Naive thymus-derived CD8-positive, alpha-beta T cell (primary cell): ENCODE measurements at regions not wholly inside any gene's neighbourhood (a gene's known extent, or its start where the extent isn't known, plus 50 kb on each side); places are given as distances from the start of the nearest gene placed in this dataset.

Source experiments
- ATAC-seq, 2 donors: fragments of 150-1000 bp; cut with Tn5 transposase in 1 of 2; sonication (Bioruptor Pico), chemical (Tn5 transposase) in 1 of 2; 1 replicate in 1 of 2; 2 replicates in 1 of 2; pipeline ENCODE4 v1.10.0; 2021; ENCODE audit warnings: mild to moderate bottlenecking in 2 of 2, moderate library complexity in 2 of 2
- POLR2A ChIA-PET: fragments of 350-600 bp; sonication (Branson Sonifier 250); formaldehyde crosslinking; loops from one replicate; lab custom pipeline; 2021; ENCODE audit warnings: antibody characterized with exemption; lab: Charles Lee
- DNase-seq, 10 donors: peaks; one replicate each; pipeline versions ENCODE4 v3.0.0 to v3.0.0-alpha.2; 2020 to 2022
- H3K27ac Mint-ChIP-seq, 10 donors: one replicate each; pipeline ENCODE4 v1.8.0; 2020 to 2022; ENCODE audit warnings: mild to moderate bottlenecking in 10 of 10, mixed read lengths in 10 of 10, moderate library complexity in 4 of 10, inconsistent platforms in 1 of 10
- H3K27me3 Mint-ChIP-seq, 5 donors: one replicate each; pipeline ENCODE4 v1.8.0; 2021 to 2022; ENCODE audit warnings: mixed read lengths in 5 of 5
- H3K36me3 Mint-ChIP-seq, 3 donors: one replicate each; pipeline ENCODE4 v1.8.0; 2020 to 2022; ENCODE audit warnings: mixed read lengths in 3 of 3, mild to moderate bottlenecking in 2 of 3, inconsistent platforms in 1 of 3
- H3K4me1 Mint-ChIP-seq, 4 donors: one replicate each; pipeline ENCODE4 v1.8.0; 2021 to 2022; ENCODE audit warnings: mixed read lengths in 4 of 4
- H3K4me3 Mint-ChIP-seq, 10 donors: one replicate each; pipeline ENCODE4 v1.8.0; 2020 to 2022; ENCODE audit warnings: mild to moderate bottlenecking in 10 of 10, mixed read lengths in 10 of 10, moderate library complexity in 6 of 10, inconsistent platforms in 1 of 10
- H3K9me3 Mint-ChIP-seq, 9 donors: one replicate each; pipeline ENCODE4 v1.8.0; 2020 to 2022; ENCODE audit warnings: mixed read lengths in 9 of 9, mild to moderate bottlenecking in 3 of 9, inconsistent platforms in 1 of 9, moderate library complexity in 1 of 9

DNA sequence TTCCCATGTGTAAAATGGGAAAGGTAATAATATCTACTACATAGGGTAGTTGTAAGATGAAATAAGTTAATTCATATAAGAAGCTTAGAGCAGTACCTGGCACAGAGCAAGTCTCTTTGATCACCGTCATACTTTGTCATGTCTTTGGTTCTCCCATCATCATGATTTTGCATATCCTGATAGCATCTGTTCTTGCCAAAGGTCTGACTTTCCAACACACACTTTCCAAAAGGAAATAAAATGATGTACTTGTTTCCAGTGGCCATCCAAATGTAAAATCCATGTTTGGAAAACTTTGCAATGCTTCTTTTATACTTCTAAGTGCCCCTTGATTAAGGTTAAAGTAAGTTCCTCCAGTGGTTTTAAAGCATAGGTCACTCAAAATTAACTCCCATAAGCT lies 266.9 kb upstream of the PTGER4 start:
- Mint-ChIP-seq H3K27ac (peak overlapping the region in 8 of 10 donors; percentile 57 to 100 (median 98)), H3K4me1 (peaks cover 14 to 51% (median 38%) of the 10 kb centered on the region in 4 donors), H3K9me3 (peaks cover 0 to 10% (median 0%) of the 10 kb centered on the region in 9 donors), H3K4me3 (no peak overlapping the region), H3K36me3 (peaks cover 0 to 7% (median 0%) of the 10 kb centered on the region in 3 donors), H3K27me3 (no peaks in the 10 kb centered on the region)
- ATAC-seq (no peak), DNase-seq (no peak)
- POLR2A ChIA-PET: interaction anchor here (0.9 to 1.2 kb wide), 2 partner anchors 267 to 269 kb away, joined by 3 read pairs; partner anchors contain the start of gene PTGER4

DNA sequence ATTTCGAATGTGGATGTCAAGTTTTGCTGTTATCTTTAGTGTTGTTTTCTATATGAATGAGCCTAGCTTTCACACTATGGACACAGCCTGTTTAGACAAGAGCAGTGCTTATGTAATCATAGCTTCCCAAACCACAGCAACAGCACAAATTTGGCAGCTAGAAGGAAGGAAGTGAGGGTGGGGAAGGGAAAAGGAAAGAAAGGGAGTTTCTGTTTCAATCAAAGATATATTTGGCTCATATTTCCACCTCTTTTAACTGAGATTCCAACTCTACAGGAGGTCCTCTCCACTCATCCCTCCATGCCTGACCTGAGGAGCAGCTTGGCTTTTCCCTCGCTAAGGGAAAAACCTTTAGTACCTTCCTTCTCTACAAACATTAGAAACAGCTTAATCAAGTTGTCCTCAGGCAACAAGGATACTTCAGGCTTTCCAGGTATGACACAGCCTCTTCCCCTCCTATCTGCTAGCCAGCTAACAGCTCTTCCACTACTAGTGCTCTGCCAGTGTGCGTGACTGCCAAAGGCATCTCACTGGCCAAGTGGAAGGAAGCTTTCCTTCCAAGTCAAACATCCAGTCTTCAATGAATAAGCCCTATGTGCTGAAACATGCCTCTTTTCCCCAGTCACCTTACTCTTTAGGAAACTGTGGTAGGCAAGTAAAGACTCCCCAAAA lies 268.6 kb upstream of the PTGER4 start:
- POLR2A ChIA-PET: interaction anchor here (1.0 to 11.1 kb wide), 12 partner anchors 9 to 424 kb away, joined by 3 to 96 read pairs (median 6); partner anchors contain the start of genes PTGER4 and RPL37
- DNase-seq: no peak

DNA sequence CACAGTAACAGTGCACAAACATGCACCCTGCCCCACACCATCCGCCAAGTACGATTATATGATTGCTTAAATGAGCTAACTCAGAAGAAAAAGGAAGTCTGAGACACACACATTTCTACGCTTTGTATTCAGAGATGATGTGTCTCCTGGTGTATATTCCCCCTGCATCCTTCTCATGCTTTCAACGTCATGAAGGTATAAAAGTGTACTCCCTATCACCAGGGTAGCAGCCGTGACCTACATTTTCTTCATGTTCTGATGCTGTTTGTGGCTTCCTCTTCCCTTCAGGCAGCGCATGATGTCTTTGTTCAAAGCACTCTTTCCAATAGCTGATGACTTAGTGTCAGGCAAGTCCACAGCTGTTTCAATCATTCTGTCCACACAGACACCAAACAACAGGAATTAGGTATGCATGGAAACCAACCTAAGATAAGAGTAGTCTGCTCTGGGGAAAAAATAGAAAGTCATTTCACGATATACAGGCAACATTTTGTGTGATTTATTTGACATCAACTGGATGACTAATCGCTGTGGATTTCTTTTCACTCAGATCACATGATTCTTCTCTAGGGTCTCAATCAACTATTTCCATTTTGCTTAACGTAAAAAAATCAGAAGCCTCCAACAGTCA lies 269.4 kb upstream of the PTGER4 start:
- Mint-ChIP-seq H3K27ac (peak overlapping the region; percentile 97 to 100 (median 99)), H3K36me3 (peaks cover 0 to 5% (median 4%) of the 10 kb centered on the region in 3 donors), H3K27me3 (no peaks in the 10 kb centered on the region), H3K4me1 (peaks cover 20 to 75% (median 62%) of the 10 kb centered on the region in 4 donors), H3K9me3 (peaks cover 0 to 19% (median 0%) of the 10 kb centered on the region in 9 donors), H3K4me3 (peak overlapping the region; percentile 59 to 84 (median 78))
- POLR2A ChIA-PET: interaction anchor here (1.0 to 11.1 kb wide), 13 partner anchors 9 to 424 kb away, joined by 3 to 96 read pairs (median 6); partner anchors contain the start of genes PTGER4 and RPL37
- ATAC-seq (peak; percentile 78 to 80), DNase-seq (peak; percentile 24 to 95 (median 83))

More for the DNA sequence above, 268.6 kb upstream of the PTGER4 start:
- H3K4me1 Mint-ChIP-seq: peaks cover 20 to 68% (median 54%) of the 10 kb centered on the region in 4 donors
- H3K27me3 Mint-ChIP-seq: no peaks in the 10 kb centered on the region
- H3K9me3 Mint-ChIP-seq: peaks cover 0 to 19% (median 0%) of the 10 kb centered on the region in 9 donors
- peaks cover 0 to 5% (median 4%) of the 10 kb centered on the region in 3 donors for H3K36me3 Mint-ChIP-seq
- H3K27ac Mint-ChIP-seq: peak overlapping the region; percentile 97 to 100 (median 99)
- peak overlapping the region; percentile 59 to 84 (median 78) for H3K4me3 Mint-ChIP-seq
- ATAC-seq: no peak

DNA sequence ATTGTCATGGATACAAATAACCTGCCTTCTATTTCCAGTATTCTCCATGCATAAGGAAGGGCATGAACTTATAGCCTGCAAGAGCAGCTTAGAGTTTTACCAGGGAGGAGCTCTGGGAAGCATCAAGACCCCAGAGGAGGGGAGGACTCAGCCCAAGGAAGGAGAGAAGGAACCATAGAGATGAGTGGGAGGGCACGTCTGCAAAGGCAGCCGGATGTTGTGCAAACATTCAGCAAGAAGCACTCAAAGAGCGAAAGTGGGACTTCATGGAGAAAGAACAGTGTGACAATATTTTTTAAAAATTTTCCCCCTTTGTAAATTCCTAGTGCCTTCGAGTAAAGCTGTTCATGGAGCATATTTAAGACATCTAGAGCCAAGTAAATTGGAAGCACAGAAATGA lies 270.1 kb upstream of the PTGER4 start:
- Mint-ChIP-seq H3K27me3 (no peaks in the 10 kb centered on the region), H3K9me3 (peaks cover 0 to 19% (median 0%) of the 10 kb centered on the region in 9 donors), H3K27ac (peak overlapping the region; percentile 97 to 100 (median 99)), H3K36me3 (peaks cover 0 to 5% (median 4%) of the 10 kb centered on the region in 3 donors), H3K4me1 (peaks cover 21 to 83% (median 68%) of the 10 kb centered on the region in 4 donors), H3K4me3 (peak overlapping the region; percentile 66 to 85 (median 78))
- POLR2A ChIA-PET: interaction anchor here (1.0 to 11.1 kb wide), 11 partner anchors 8 to 272 kb away, joined by 3 to 96 read pairs (median 7); partner anchors contain the start of gene PTGER4
- DNase-seq (peak in 8 of 10 donors; percentile 17 to 79 (median 66)), ATAC-seq (peak; percentile 18 to 28)

- no peaks in the 10 kb centered on the region for H3K27me3 Mint-ChIP-seq
- H3K27ac Mint-ChIP-seq: peak overlapping the region; percentile 97 to 100 (median 98)
- H3K9me3 Mint-ChIP-seq: peaks cover 0 to 28% (median 0%) of the 10 kb centered on the region in 9 donors
- H3K4me3 Mint-ChIP-seq: peak overlapping the region; percentile 34 to 74 (median 62)
- POLR2A ChIA-PET: interaction anchor here (0.5 to 11.1 kb wide), 5 partner anchors 32 to 280 kb away, joined by 3 to 96 read pairs (median 4); partner anchors contain the start of gene PTGER4
- DNase-seq: peak in 6 of 10 donors; percentile 19 to 72 (median 58)
- peak; percentile 4 to 6 for ATAC-seq
- peaks cover 0 to 5% (median 4%) of the 10 kb centered on the region in 3 donors for H3K36me3 Mint-ChIP-seq
- peaks cover 37 to 92% (median 89%) of the 10 kb centered on the region in 4 donors for H3K4me1 Mint-ChIP-seq
Observed at GRCh38 chr5:40406741-40407211, 272.9 kb upstream of the PTGER4 start.

- peak in 3 of 10 donors; percentile 10 to 53 (median 46) for DNase-seq
- Mint-ChIP-seq H3K4me1 (peaks cover 36 to 92% (median 89%) of the 10 kb centered on the region in 4 donors), H3K9me3 (peaks cover 0 to 22% (median 0%) of the 10 kb centered on the region in 9 donors), H3K27ac (peak overlapping the region; percentile 97 to 100 (median 98)), H3K27me3 (no peaks in the 10 kb centered on the region), H3K4me3 (peak overlapping the region; percentile 13 to 74 (median 62)), H3K36me3 (peaks cover 0 to 5% (median 4%) of the 10 kb centered on the region in 3 donors)
- POLR2A ChIA-PET: interaction anchor here (0.7 to 11.1 kb wide), 7 partner anchors 14 to 1227 kb away, joined by 3 to 96 read pairs (median 4); no protein-coding TSS in a partner anchor
- ATAC-seq: peak in 1 of 2 donors; percentile 2
Observed at GRCh38 chr5:40405996-40406740, 273.5 kb upstream of the PTGER4 start.

GRCh38 chr5:40405230-40405629 lies 274.5 kb upstream of the PTGER4 start:
- Mint-ChIP-seq H3K4me1 (peaks cover 36 to 85% (median 84%) of the 10 kb centered on the region in 4 donors), H3K27ac (peak overlapping the region; percentile 97 to 100 (median 98)), H3K27me3 (no peaks in the 10 kb centered on the region), H3K4me3 (peak overlapping the region in 4 of 10 donors; percentile 7 to 74 (median 31)), H3K9me3 (peaks cover 0 to 19% (median 0%) of the 10 kb centered on the region in 9 donors), H3K36me3 (peaks cover 0 to 5% (median 4%) of the 10 kb centered on the region in 3 donors)
- no peak for ATAC-seq
- no peak for DNase-seq
- POLR2A ChIA-PET: interaction anchor here (0.7 to 11.1 kb wide), 5 partner anchors 13 to 1226 kb away, joined by 3 to 96 read pairs (median 5); no protein-coding TSS in a partner anchor

- POLR2A ChIA-PET: interaction anchor here (1.9 to 11.1 kb wide), 2 partner anchors 20 to 34 kb away, joined by 5 to 96 read pairs; no protein-coding TSS in a partner anchor
- ATAC-seq: peak; percentile 52 to 61
- Mint-ChIP-seq H3K4me3 (peak overlapping the region; percentile 2 to 68 (median 44)), H3K36me3 (peaks cover 0 to 5% (median 4%) of the 10 kb centered on the region in 3 donors), H3K27ac (peak overlapping the region; percentile 97 to 100 (median 98)), H3K9me3 (peaks cover 0 to 19% (median 0%) of the 10 kb centered on the region in 9 donors), H3K27me3 (no peaks in the 10 kb centered on the region), H3K4me1 (peaks cover 35 to 81% (median 78%) of the 10 kb centered on the region in 4 donors)
- DNase-seq: peak in 5 of 10 donors; percentile 14 to 67 (median 56)
Observed at GRCh38 chr5:40404613-40405012, 275.1 kb upstream of the PTGER4 start.

- peaks cover 0 to 5% (median 3%) of the 10 kb centered on the region in 3 donors for H3K36me3 Mint-ChIP-seq
- H3K27me3 Mint-ChIP-seq: no peaks in the 10 kb centered on the region
- POLR2A ChIA-PET: interaction anchor here (1.3 to 11.1 kb wide), 3 partner anchors 8 to 36 kb away, joined by 4 to 96 read pairs (median 12); no protein-coding TSS in a partner anchor
- peak overlapping the region in 8 of 10 donors; percentile 24 to 83 (median 64) for H3K27ac Mint-ChIP-seq
- peaks cover 34 to 64% (median 61%) of the 10 kb centered on the region in 4 donors for H3K4me1 Mint-ChIP-seq
- DNase-seq (no peak), ATAC-seq (peak in 1 of 2 donors; percentile 16)
- peaks cover 0 to 16% (median 0%) of the 10 kb centered on the region in 9 donors for H3K9me3 Mint-ChIP-seq
- H3K4me3 Mint-ChIP-seq: peak overlapping the region in 2 of 10 donors; percentile 6 to 17
Observed at GRCh38 chr5:40402007-40402364, 277.7 kb upstream of the PTGER4 start.

DNA sequence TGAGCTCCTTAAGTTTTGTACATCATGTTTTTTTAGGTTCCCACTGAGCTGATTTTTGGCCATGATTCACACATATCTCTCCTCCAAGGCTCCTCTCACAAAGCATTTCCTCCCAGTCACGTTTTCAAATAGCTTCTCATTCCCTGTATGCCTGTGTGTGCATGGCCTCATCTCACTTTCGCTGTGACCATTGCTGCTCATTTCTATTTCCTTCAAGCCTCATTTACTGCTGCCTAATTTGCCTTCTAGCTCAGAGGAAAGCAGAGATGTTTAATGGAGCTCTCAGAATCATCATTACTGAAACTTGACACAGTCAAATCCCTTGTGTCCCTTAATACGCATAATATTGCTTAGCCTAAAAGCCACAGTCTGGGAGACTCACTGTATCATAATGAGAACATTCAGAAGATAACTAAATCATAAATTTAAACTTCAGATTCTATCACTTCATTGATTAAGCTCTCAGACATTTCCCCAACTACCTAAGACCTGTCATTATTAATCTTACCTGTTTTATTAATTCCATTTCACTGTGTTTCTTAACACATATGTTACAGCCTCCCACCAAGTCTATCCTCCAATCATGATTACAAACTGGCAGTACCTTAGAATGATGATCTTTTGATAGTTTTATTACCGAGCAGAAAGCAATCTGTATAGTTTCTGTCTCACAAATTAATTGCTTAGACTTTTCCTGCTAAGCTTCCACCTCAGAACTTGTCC lies 278.3 kb upstream of the PTGER4 start:
- Mint-ChIP-seq H3K4me3 (no peak overlapping the region), H3K27me3 (no peaks in the 10 kb centered on the region)
- POLR2A ChIA-PET: interaction anchor here (1.3 to 11.1 kb wide), 3 partner anchors 9 to 37 kb away, joined by 4 to 96 read pairs (median 12); no protein-coding TSS in a partner anchor

More for the DNA sequence above, 278.3 kb upstream of the PTGER4 start:
- DNase-seq (no peak), ATAC-seq (no peak)
- no peaks in the 10 kb centered on the region for H3K36me3 Mint-ChIP-seq
- peak overlapping the region in 8 of 10 donors; percentile 21 to 83 (median 64) for H3K27ac Mint-ChIP-seq
- H3K9me3 Mint-ChIP-seq: peaks cover 0 to 10% (median 0%) of the 10 kb centered on the region in 9 donors
- peaks cover 28 to 59% (median 55%) of the 10 kb centered on the region in 4 donors for H3K4me1 Mint-ChIP-seq
